Keratinocyte (primary cell): ENCODE measurements at regions not wholly inside any gene's neighbourhood (a gene's known extent, or its start where the extent isn't known, plus 50 kb on each side); places are given as distances from the start of the nearest gene placed in this dataset.

Experiments
- DNase-seq: peaks from one replicate; pipeline ENCODE4 v3.0.0-alpha.2; 2011; ENCODE audit warnings: low read depth, missing footprints, low spot score
- FAIRE-seq: peaks from 2 replicates; lab custom pipeline; 2011; peaks lifted over from hg19 to GRCh38; lab: Jason Lieb, UNC
- H2AFZ ChIP-seq: 2 replicates; pipeline ENCODE4 v1.6.0; 2012; ENCODE audit warnings: low read length, control low read depth, inconsistent platforms; ENCODE audit not compliant: control insufficient read depth
- H3K27ac ChIP-seq: 2 replicates; pipeline ENCODE4 v1.5.1; 2011; ENCODE audit warnings: low read length; ENCODE audit not compliant: control insufficient read depth, insufficient read depth
- H3K27me3 ChIP-seq: 3 replicates; pipeline ENCODE4 v1.6.0; 2011; ENCODE audit warnings: low read length; ENCODE audit not compliant: control insufficient read depth, insufficient read depth; ENCODE audit errors: extremely low read depth
- H3K36me3 ChIP-seq, 2 experiments: 2 replicates in 1 of 2; 3 replicates in 1 of 2; pipeline ENCODE4 v1.5.1; 2011; ENCODE audit warnings: low read length in 2 of 2, mild to moderate bottlenecking in 1 of 2; ENCODE audit not compliant: control insufficient read depth in 2 of 2, insufficient read depth in 2 of 2; ENCODE audit errors: extremely low read depth in 1 of 2
- H3K4me1 ChIP-seq: 3 replicates; pipeline ENCODE4 v1.5.1; 2011; ENCODE audit warnings: low read length; ENCODE audit not compliant: control insufficient read depth, insufficient read depth; ENCODE audit errors: extremely low read depth
- H3K4me2 ChIP-seq: 3 replicates; pipeline ENCODE4 v1.6.0; 2011; ENCODE audit warnings: low read depth, low read length; ENCODE audit not compliant: control insufficient read depth, insufficient read depth; ENCODE audit errors: extremely low read depth
- H3K4me3 ChIP-seq, 3 experiments: fragments of 200-600 bp in 1 of 3; sonication (generic) in 1 of 3; 2 replicates in 2 of 3; 3 replicates in 1 of 3; pipeline ENCODE4 v1.5.1; 2011 to 2016; ENCODE audit warnings: low read length in 3 of 3, mild to moderate bottlenecking in 3 of 3, control low read depth in 2 of 3, inconsistent platforms in 1 of 3, low read depth in 1 of 3, mixed read lengths in 1 of 3, mixed run types in 1 of 3, moderate library complexity in 1 of 3; ENCODE audit not compliant: control insufficient read depth in 2 of 3, insufficient read depth in 2 of 3; ENCODE audit errors: extremely low read depth in 1 of 3
- H3K79me2 ChIP-seq: 2 replicates; pipeline ENCODE4 v1.6.0; 2012; ENCODE audit warnings: low read length; ENCODE audit not compliant: control insufficient read depth, insufficient read depth
- H3K9ac ChIP-seq: 3 replicates; pipeline ENCODE4 v1.6.0; 2011; ENCODE audit warnings: low read length; ENCODE audit not compliant: control insufficient read depth, insufficient read depth; ENCODE audit errors: extremely low read depth
- H3K9me1 ChIP-seq: 3 replicates; pipeline ENCODE4 v1.6.0; 2011; ENCODE audit warnings: low read length; ENCODE audit not compliant: control insufficient read depth, insufficient read depth; ENCODE audit errors: extremely low read depth
- H3K9me3 ChIP-seq: 2 replicates; pipeline ENCODE4 v1.5.1; 2012; ENCODE audit warnings: low read depth, low read length; ENCODE audit not compliant: control insufficient read depth
- H4K20me1 ChIP-seq: 3 replicates; pipeline ENCODE4 v1.6.0; 2011; ENCODE audit warnings: low read length; ENCODE audit not compliant: control insufficient read depth, insufficient read depth; ENCODE audit errors: extremely low read depth
- EZH2 ChIP-seq: IDR thresholded peaks from one replicate; pipeline ENCODE4 v1.6.1; 2012; ENCODE audit warnings: inconsistent platforms, mild to moderate bottlenecking, low read length, moderate library complexity
- dilution Hi-C: fragments of 300-500 bp; cut with MboI; formaldehyde crosslinking; loops from one replicate; pipeline ENCODE4 v1.7.0; 2020; ENCODE audit warnings: low sequenced_read_pairs; ENCODE audit not compliant: extremely low pct_ligation_motif_present
- TF ChIP-seq, protein P1 (sequence below), 3 experiments: IDR thresholded peaks in 1 of 3; conservative IDR thresholded peaks in 1 of 3; optimal IDR thresholded peaks in 1 of 3; 2 replicates in 2 of 3; 3 replicates in 1 of 3; pipeline versions ENCODE3 to v1.5.1; 2011; ENCODE audit warnings: low read length in 3 of 3, mild to moderate bottlenecking in 3 of 3, moderate library complexity in 2 of 3, control low read depth in 1 of 3, inconsistent platforms in 1 of 3; ENCODE audit not compliant: insufficient read depth in 2 of 3; ENCODE audit errors: extremely low read depth in 1 of 3

DNA sequence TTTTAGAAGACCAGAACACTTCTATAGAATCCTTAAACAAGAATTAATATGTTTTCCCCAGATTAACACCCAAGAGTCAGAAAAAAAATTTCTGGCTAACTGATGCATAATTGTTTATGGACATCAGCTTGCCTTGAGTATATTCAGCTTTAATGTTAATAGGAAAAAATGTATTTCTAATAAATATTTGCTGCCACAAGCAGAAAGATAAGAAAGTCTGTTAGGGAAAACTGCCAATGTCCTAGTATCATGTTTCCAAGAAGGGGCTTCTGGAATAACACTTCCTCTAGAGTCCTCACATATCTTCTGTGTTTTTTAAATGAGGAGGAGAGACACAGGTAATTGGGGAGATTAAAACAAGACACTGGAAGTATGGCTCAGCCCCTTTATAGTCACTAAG, 202.1 kb upstream of the TET2 start:
- no peak for TF ChIP-seq EZH2
- TF ChIP-seq, protein P1, sequence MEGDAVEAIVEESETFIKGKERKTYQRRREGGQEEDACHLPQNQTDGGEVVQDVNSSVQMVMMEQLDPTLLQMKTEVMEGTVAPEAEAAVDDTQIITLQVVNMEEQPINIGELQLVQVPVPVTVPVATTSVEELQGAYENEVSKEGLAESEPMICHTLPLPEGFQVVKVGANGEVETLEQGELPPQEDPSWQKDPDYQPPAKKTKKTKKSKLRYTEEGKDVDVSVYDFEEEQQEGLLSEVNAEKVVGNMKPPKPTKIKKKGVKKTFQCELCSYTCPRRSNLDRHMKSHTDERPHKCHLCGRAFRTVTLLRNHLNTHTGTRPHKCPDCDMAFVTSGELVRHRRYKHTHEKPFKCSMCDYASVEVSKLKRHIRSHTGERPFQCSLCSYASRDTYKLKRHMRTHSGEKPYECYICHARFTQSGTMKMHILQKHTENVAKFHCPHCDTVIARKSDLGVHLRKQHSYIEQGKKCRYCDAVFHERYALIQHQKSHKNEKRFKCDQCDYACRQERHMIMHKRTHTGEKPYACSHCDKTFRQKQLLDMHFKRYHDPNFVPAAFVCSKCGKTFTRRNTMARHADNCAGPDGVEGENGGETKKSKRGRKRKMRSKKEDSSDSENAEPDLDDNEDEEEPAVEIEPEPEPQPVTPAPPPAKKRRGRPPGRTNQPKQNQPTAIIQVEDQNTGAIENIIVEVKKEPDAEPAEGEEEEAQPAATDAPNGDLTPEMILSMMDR (optimal IDR thresholded peaks at IDR 0.05 in 1 of 3, IDR thresholded peaks at IDR 0.05 in 1 of 3, conservative IDR thresholded peaks at IDR 0.05 in 1 of 3; ENCODE audit: extremely low read depth in 1 of 3, insufficient read depth in 2 of 3, low read length in 3 of 3): no peak
- Histone ChIP-seq H3K9me3 (no peaks in the 10 kb centered on the region), H4K20me1 (no peaks in the 10 kb centered on the region), H3K4me3 (no peak overlapping the region), H3K27me3 (no peaks in the 10 kb centered on the region), H2AFZ (no peak overlapping the region), H3K4me2 (no peak overlapping the region), H3K36me3 (no peaks in the 10 kb centered on the region), H3K4me1 (no peaks in the 10 kb centered on the region), H3K79me2 (no peaks in the 10 kb centered on the region), H3K27ac (no peak overlapping the region), H3K9ac (no peak overlapping the region), H3K9me1 (no peaks in the 10 kb centered on the region)
- DNase-seq: no peak
- dilution Hi-C loops: no loop called here
- FAIRE-seq: no peak

DNA sequence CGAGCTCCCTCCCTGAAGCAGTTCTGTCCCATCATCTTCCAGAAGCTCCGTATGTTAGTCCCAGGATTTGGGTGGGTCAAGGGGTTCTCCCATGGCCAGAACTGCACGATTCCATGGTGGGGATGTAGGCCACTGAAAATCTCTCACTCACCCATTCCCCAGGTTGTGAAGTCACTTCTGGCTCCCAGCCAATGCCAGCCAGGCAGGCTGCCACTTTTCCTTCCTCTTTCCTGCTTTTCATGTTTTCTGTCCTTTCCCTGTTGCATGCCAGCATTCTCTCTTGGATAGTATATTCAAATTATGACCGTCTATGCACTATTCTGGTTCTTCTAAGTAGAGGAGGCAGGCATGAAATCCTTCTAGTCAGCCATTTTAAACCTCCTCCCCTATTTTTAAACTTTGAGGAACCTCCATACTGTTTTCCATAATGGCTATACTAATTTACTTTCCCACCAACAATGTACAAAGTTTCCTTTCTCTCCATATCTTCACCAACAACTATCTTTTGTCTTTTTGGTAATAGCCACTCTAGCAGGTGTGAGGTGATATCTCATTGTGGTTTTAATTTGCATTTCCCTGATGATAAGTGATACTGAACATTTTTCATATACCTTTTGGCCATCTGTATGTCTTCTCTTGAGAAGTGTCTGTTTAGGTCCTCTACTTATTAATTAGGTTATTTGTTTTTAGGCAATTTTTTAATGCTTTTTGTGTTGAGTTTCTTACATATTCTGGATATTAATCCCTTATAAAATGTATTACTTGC, 182.1 kb upstream of the TET2 start:
- TF ChIP-seq EZH2: no peak
- TF ChIP-seq, protein P1 (optimal IDR thresholded peaks at IDR 0.05 in 1 of 3, IDR thresholded peaks at IDR 0.05 in 1 of 3, conservative IDR thresholded peaks at IDR 0.05 in 1 of 3; ENCODE audit: extremely low read depth in 1 of 3, insufficient read depth in 2 of 3, low read length in 3 of 3): no peak
- H3K9me3 ChIP-seq: no peaks in the 10 kb centered on the region
- no peak for DNase-seq
- no peaks in the 10 kb centered on the region for H3K79me2 ChIP-seq
- no peak overlapping the region for H3K9ac ChIP-seq
- H3K27me3 ChIP-seq: no peaks in the 10 kb centered on the region
- H4K20me1 ChIP-seq: no peaks in the 10 kb centered on the region
- H3K4me1 ChIP-seq: peaks cover 12% of the 10 kb centered on the region
- H3K4me2 ChIP-seq: no peak overlapping the region
- no peaks in the 10 kb centered on the region for H3K9me1 ChIP-seq
- no peak for FAIRE-seq
- no peak overlapping the region for H2AFZ ChIP-seq
- dilution Hi-C loops: no loop called here
- no peaks in the 10 kb centered on the region for H3K36me3 ChIP-seq
- H3K4me3 ChIP-seq: no peak overlapping the region
- no peak overlapping the region for H3K27ac ChIP-seq
